ENCODE measurements at regions not wholly inside any gene's neighbourhood (a gene's known extent, or its start where the extent isn't known, plus 50 kb on each side); places are given as distances from the start of the nearest gene placed in this dataset.

GRCh38 chr6:6781172-6781872 lies 192.8 kb downstream of the LY86 start:
- TF ChIP-seq, protein P1, sequence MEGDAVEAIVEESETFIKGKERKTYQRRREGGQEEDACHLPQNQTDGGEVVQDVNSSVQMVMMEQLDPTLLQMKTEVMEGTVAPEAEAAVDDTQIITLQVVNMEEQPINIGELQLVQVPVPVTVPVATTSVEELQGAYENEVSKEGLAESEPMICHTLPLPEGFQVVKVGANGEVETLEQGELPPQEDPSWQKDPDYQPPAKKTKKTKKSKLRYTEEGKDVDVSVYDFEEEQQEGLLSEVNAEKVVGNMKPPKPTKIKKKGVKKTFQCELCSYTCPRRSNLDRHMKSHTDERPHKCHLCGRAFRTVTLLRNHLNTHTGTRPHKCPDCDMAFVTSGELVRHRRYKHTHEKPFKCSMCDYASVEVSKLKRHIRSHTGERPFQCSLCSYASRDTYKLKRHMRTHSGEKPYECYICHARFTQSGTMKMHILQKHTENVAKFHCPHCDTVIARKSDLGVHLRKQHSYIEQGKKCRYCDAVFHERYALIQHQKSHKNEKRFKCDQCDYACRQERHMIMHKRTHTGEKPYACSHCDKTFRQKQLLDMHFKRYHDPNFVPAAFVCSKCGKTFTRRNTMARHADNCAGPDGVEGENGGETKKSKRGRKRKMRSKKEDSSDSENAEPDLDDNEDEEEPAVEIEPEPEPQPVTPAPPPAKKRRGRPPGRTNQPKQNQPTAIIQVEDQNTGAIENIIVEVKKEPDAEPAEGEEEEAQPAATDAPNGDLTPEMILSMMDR (IDR thresholded peaks at IDR 0.05), result no peak
- TF ChIP-seq POLR2A (IDR thresholded peaks at IDR 0.05) (no peak), POLR2AphosphoS5 (IDR thresholded peaks at IDR 0.05) (no peak), EP300 (IDR thresholded peaks at IDR 0.05) (no peak)
